Large intestine (tissue), 3 donors: ENCODE measurements at regions not wholly inside any gene's neighbourhood (a gene's known extent, or its start where the extent isn't known, plus 50 kb on each side); places are given as distances from the start of the nearest gene placed in this dataset.

Experiments used
- DNase-seq, 2 donors: peaks; one replicate each; pipeline versions ENCODE4 v3.0.0 to v3.0.0-alpha.2; 2013
- H3K27ac ChIP-seq: one replicate; pipeline ENCODE4 v1.5.1; 2013; ENCODE audit warnings: low read length
- H3K27me3 ChIP-seq: 2 replicates; pipeline ENCODE4 v1.6.1; 2013; ENCODE audit warnings: low read length; ENCODE audit not compliant: control insufficient read depth, insufficient read depth
- H3K36me3 ChIP-seq: 2 replicates; pipeline ENCODE4 v1.6.1; 2013; ENCODE audit warnings: low read length; ENCODE audit not compliant: control insufficient read depth, insufficient read depth
- H3K4me1 ChIP-seq: one replicate; pipeline ENCODE4 v1.6.1; 2013; ENCODE audit warnings: low read length; ENCODE audit not compliant: control insufficient read depth, insufficient read depth
- H3K4me3 ChIP-seq: one replicate; pipeline ENCODE4 v1.5.1; 2013; ENCODE audit warnings: low read length
- H3K9me3 ChIP-seq: one replicate; pipeline ENCODE4 v1.6.1; 2013; ENCODE audit warnings: mild to moderate bottlenecking, low read depth, low read length, moderate library complexity; ENCODE audit not compliant: control insufficient read depth
- WGBS: methylation state at CpG from one replicate; pipeline ENCODE4 v1.1.5; 2013; ENCODE audit warnings: low lambda C conversion rate; ENCODE audit not compliant: insufficient coverage; 5-methylcytosine and 5-hydroxymethylcytosine counted together

GRCh38 chr10:90988024-90988423, 67.1 kb upstream of the ANKRD1 start:
- WGBS: no CpG with 5 or more reads among the region's 4 CpGs
- no peaks in the 10 kb centered on the region for H3K4me1 ChIP-seq
- no peaks in the 10 kb centered on the region for H3K9me3 ChIP-seq
- DNase-seq: no peak
- no peaks in the 10 kb centered on the region for H3K36me3 ChIP-seq
- H3K27ac ChIP-seq: no peak overlapping the region
- no peaks in the 10 kb centered on the region for H3K27me3 ChIP-seq
- no peak overlapping the region for H3K4me3 ChIP-seq

- Histone ChIP-seq H3K27ac (no peak overlapping the region), H3K36me3 (no peaks in the 10 kb centered on the region), H3K4me3 (no peak overlapping the region), H3K4me1 (no peaks in the 10 kb centered on the region), H3K9me3 (no peaks in the 10 kb centered on the region), H3K27me3 (no peaks in the 10 kb centered on the region)
- DNase-seq: no peak
- no CpG with 5 or more reads among the region's 5 CpGs for WGBS
Measured at GRCh38 chr10:90988802-90989201, 67.9 kb upstream of the ANKRD1 start.

GRCh38 chr10:90989378-90989777, 68.5 kb upstream of the ANKRD1 start:
- no peaks in the 10 kb centered on the region for H3K4me1 ChIP-seq
- H3K4me3 ChIP-seq: no peak overlapping the region
- 100% methylated on average over 1 of the region's 3 CpGs for WGBS
- H3K27me3 ChIP-seq: no peaks in the 10 kb centered on the region
- no peaks in the 10 kb centered on the region for H3K9me3 ChIP-seq
- no peaks in the 10 kb centered on the region for H3K36me3 ChIP-seq
- DNase-seq: no peak
- H3K27ac ChIP-seq: no peak overlapping the region

- H3K4me1 ChIP-seq: no peaks in the 10 kb centered on the region
- no peak overlapping the region for H3K27ac ChIP-seq
- no peaks in the 10 kb centered on the region for H3K9me3 ChIP-seq
- H3K36me3 ChIP-seq: no peaks in the 10 kb centered on the region
- 68% methylated on average over 2 of the region's 2 CpGs for whole genome bisulfite sequencing
- no peak for DNase-seq
- no peaks in the 10 kb centered on the region for H3K27me3 ChIP-seq
- no peak overlapping the region for H3K4me3 ChIP-seq
Measured at GRCh38 chr10:90992462-90992861, 71.6 kb upstream of the ANKRD1 start.

GRCh38 chr10:90993340-90993739, 72.5 kb upstream of the ANKRD1 start:
- Histone ChIP-seq H3K27me3 (no peaks in the 10 kb centered on the region), H3K4me3 (no peak overlapping the region), H3K4me1 (no peaks in the 10 kb centered on the region), H3K27ac (no peak overlapping the region), H3K36me3 (no peaks in the 10 kb centered on the region), H3K9me3 (no peaks in the 10 kb centered on the region)
- no peak for DNase-seq
- WGBS: 90% methylated on average over 2 of the region's 3 CpGs

GRCh38 chr10:90997670-90998069, 76.8 kb upstream of the ANKRD1 start:
- Histone ChIP-seq H3K4me3 (no peak overlapping the region), H3K36me3 (no peaks in the 10 kb centered on the region), H3K27me3 (no peaks in the 10 kb centered on the region), H3K9me3 (no peaks in the 10 kb centered on the region), H3K4me1 (no peaks in the 10 kb centered on the region), H3K27ac (no peak overlapping the region)
- no peak for DNase-seq
- no CpG with 5 or more reads among the region's 3 CpGs for WGBS

- no CpG with 5 or more reads among the region's 11 CpGs for WGBS
- DNase-seq: no peak
- H3K4me3 ChIP-seq: no peak overlapping the region
Measured at GRCh38 chr10:90998733-90999511, 78.0 kb upstream of the ANKRD1 start.

GRCh38 chr10:90999512-91000172, 78.8 kb upstream of the ANKRD1 start:
- no peak overlapping the region for H3K4me3 ChIP-seq
- 89% methylated on average over 1 of the region's 5 CpGs for WGBS
- no peaks in the 10 kb centered on the region for H3K27me3 ChIP-seq
- no peaks in the 10 kb centered on the region for H3K9me3 ChIP-seq
- H3K36me3 ChIP-seq: no peaks in the 10 kb centered on the region
- H3K4me1 ChIP-seq: no peaks in the 10 kb centered on the region
- DNase-seq: no peak
- no peak overlapping the region for H3K27ac ChIP-seq

More at GRCh38 chr10:90998733-90999511, 78.0 kb upstream of the ANKRD1 start:
- Histone ChIP-seq H3K27me3 (no peaks in the 10 kb centered on the region), H3K27ac (no peak overlapping the region), H3K4me1 (no peaks in the 10 kb centered on the region), H3K36me3 (no peaks in the 10 kb centered on the region), H3K9me3 (no peaks in the 10 kb centered on the region)

- H3K36me3 ChIP-seq: no peaks in the 10 kb centered on the region
- WGBS: no CpG with 5 or more reads among the region's 6 CpGs
- no peaks in the 10 kb centered on the region for H3K27me3 ChIP-seq
- no peaks in the 10 kb centered on the region for H3K4me1 ChIP-seq
- no peak overlapping the region for H3K27ac ChIP-seq
- H3K4me3 ChIP-seq: no peak overlapping the region
- no peaks in the 10 kb centered on the region for H3K9me3 ChIP-seq
- no peak for DNase-seq
Measured at GRCh38 chr10:91000470-91000869, 79.6 kb upstream of the ANKRD1 start.

- no peaks in the 10 kb centered on the region for H3K36me3 ChIP-seq
- WGBS: no CpG with 5 or more reads among the region's 1 CpG
- H3K9me3 ChIP-seq: no peaks in the 10 kb centered on the region
- H3K27me3 ChIP-seq: no peaks in the 10 kb centered on the region
- H3K4me1 ChIP-seq: no peaks in the 10 kb centered on the region
- no peak for DNase-seq
- no peak overlapping the region for H3K27ac ChIP-seq
- no peak overlapping the region for H3K4me3 ChIP-seq
Measured at GRCh38 chr10:91000985-91001384, 80.1 kb upstream of the ANKRD1 start.

GRCh38 chr10:91002656-91003055, 81.8 kb upstream of the ANKRD1 start:
- Histone ChIP-seq H3K27me3 (no peaks in the 10 kb centered on the region), H3K27ac (no peak overlapping the region), H3K36me3 (no peaks in the 10 kb centered on the region), H3K4me1 (no peaks in the 10 kb centered on the region), H3K9me3 (no peaks in the 10 kb centered on the region), H3K4me3 (no peak overlapping the region)
- WGBS: 100% methylated on average over 1 of the region's 3 CpGs
- no peak for DNase-seq
